ENCODE measurements at regions not wholly inside any gene's neighbourhood (a gene's known extent, or its start where the extent isn't known, plus 50 kb on each side); places are given as distances from the start of the nearest gene placed in this dataset.

GRCh38 chr10:23918839-23919238 lies 290.1 kb upstream of the KIAA1217 start:
- no peak for TF ChIP-seq CTCF (IDR thresholded peaks at IDR 0.05)
- TF ChIP-seq POLR2A (IDR thresholded peaks at IDR 0.05): no peak
